HG02885 (cell line): ENCODE measurements at regions not wholly inside any gene's neighbourhood (a gene's known extent, or its start where the extent isn't known, plus 50 kb on each side); places are given as distances from the start of the nearest gene placed in this dataset.
"Not testable (repeated sequence)": the region's sequence is repeated elsewhere in the genome, so short reads cannot be mapped to it uniquely, and the experiment has no call there.

Experiments used
- ATAC-seq: cut with Tn5 transposase; IDR thresholded peaks from one replicate; pipeline ENCODE4 v1.9.1; 2021; ENCODE audit warnings: mild to moderate bottlenecking; ENCODE audit not compliant: unreplicated experiment, poor library complexity

GRCh38 chr5:174560861-174561260 is 163.5 kb upstream of the MSX2 start:
- no peak for ATAC-seq

GRCh38 chr5:174563040-174563439 is 161.3 kb upstream of the MSX2 start:
- ATAC-seq, result not testable (repeated sequence)

GRCh38 chr5:174563899-174564298 is 160.5 kb upstream of the MSX2 start:
- ATAC-seq, result no peak

- no peak for ATAC-seq
Measured at GRCh38 chr5:174567506-174568141, 156.8 kb upstream of the MSX2 start.

- ATAC-seq, result no peak
Measured at GRCh38 chr5:174570662-174571061, 153.7 kb upstream of the MSX2 start.

GRCh38 chr5:174571662-174572397 is 152.6 kb upstream of the MSX2 start:
- no peak for ATAC-seq

- ATAC-seq, result no peak
Measured at GRCh38 chr5:174572591-174572990, 151.8 kb upstream of the MSX2 start.

GRCh38 chr5:174573221-174573994 is 151.0 kb upstream of the MSX2 start:
- ATAC-seq, result no peak

- no peak for ATAC-seq
Measured at GRCh38 chr5:174575043-174575442, 149.3 kb upstream of the MSX2 start.

- no peak for ATAC-seq
Measured at GRCh38 chr5:174576042-174576441, 148.3 kb upstream of the MSX2 start.

- ATAC-seq, result no peak
Measured at GRCh38 chr5:174581479-174581878, 142.9 kb upstream of the MSX2 start.

- ATAC-seq, result no peak
Measured at GRCh38 chr5:174581894-174582293, 142.5 kb upstream of the MSX2 start.

- ATAC-seq, result no peak
Measured at GRCh38 chr5:174583071-174583470, 141.3 kb upstream of the MSX2 start.

GRCh38 chr5:174585472-174585871 is 138.9 kb upstream of the MSX2 start:
- no peak for ATAC-seq

GRCh38 chr5:174586163-174586562 is 138.2 kb upstream of the MSX2 start:
- ATAC-seq, result not testable (repeated sequence)

GRCh38 chr5:174589011-174589410 is 135.4 kb upstream of the MSX2 start:
- no peak for ATAC-seq

GRCh38 chr5:174589599-174589998 is 134.8 kb upstream of the MSX2 start:
- ATAC-seq, result no peak

- ATAC-seq, result no peak
Measured at GRCh38 chr5:174590820-174591219, 133.6 kb upstream of the MSX2 start.

- no peak for ATAC-seq
Measured at GRCh38 chr5:174596429-174596828, 128.0 kb upstream of the MSX2 start.

GRCh38 chr5:174599992-174600391 is 124.4 kb upstream of the MSX2 start:
- ATAC-seq, result no peak

GRCh38 chr5:174601946-174602345 is 122.4 kb upstream of the MSX2 start:
- no peak for ATAC-seq
